Activated B cell treated with CpG ODN at 0.5 μM for 24 hours (primary cell): ENCODE measurements at regions not wholly inside any gene's neighbourhood (a gene's known extent, or its start where the extent isn't known, plus 50 kb on each side); places are given as distances from the start of the nearest gene placed in this dataset.

Source experiments
- ATAC-seq: fragments of 200-7000 bp; cut with Tn5 transposase; one replicate; pipeline ENCODE4 v1.10.0; 2021; ENCODE audit warnings: low read depth, mild to moderate bottlenecking, moderate library complexity
- CTCF ChIA-PET: fragments of 350-600 bp; sonication (Branson Sonifier 250); formaldehyde crosslinking; loops from one replicate; lab custom pipeline; 2021; ENCODE audit warnings: antibody characterized with exemption; lab: Charles Lee
- POLR2A ChIA-PET: fragments of 350-600 bp; sonication (Branson Sonifier 250); formaldehyde crosslinking; loops from one replicate; lab custom pipeline; 2021; ENCODE audit warnings: antibody characterized with exemption; lab: Charles Lee
- DNase-seq: peaks from one replicate; pipeline ENCODE4 v3.0.0; 2022
- H3K27ac Mint-ChIP-seq: one replicate; pipeline ENCODE4 v1.8.0; 2020; ENCODE audit warnings: mixed read lengths
- H3K27me3 Mint-ChIP-seq: one replicate; pipeline ENCODE4 v1.8.0; 2021; ENCODE audit warnings: mixed read lengths
- H3K36me3 Mint-ChIP-seq: one replicate; pipeline ENCODE4 v1.8.0; 2021; ENCODE audit warnings: low read depth, mixed read lengths
- H3K4me1 Mint-ChIP-seq: one replicate; pipeline ENCODE4 v1.8.0; 2021; ENCODE audit warnings: mixed read lengths
- H3K4me3 Mint-ChIP-seq: one replicate; pipeline ENCODE4 v1.8.0; 2020; ENCODE audit warnings: mild to moderate bottlenecking, mixed read lengths
- H3K9me3 Mint-ChIP-seq: one replicate; pipeline ENCODE4 v1.8.0; 2020; ENCODE audit warnings: mixed read lengths
- intact Hi-C: fragments of 100-400 bp; cut with micrococcal nuclease; formaldehyde crosslinking; loops from one replicate; pipeline ENCODE4 v1.15.1; 2024
- TF ChIP-seq, protein P1 (sequence below): fragments of 200-600 bp; IDR thresholded peaks from one replicate; pipeline ENCODE4 v1.8.0; 2022; ENCODE audit warnings: antibody characterized with exemption, mild to moderate bottlenecking

DNA sequence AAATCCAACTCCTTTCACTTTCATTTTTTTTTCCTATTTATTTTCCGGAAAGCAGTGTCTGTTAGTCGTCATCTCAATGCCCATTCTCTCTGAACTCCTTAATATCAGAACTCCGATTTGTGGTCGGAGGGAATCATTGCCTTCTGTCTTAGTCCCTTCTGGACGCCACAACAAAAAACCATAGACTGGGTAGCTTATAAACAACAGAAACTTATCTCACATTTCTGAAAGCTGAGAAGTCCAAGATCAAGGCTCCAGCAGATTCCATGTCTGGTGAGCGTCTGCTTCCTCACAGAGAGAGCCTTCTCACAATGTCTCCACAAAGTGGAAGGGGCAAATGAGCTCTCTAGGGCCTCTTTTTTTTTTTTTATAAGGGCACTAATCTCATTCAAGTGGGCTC lies 296.6 kb upstream of the CDH11 start:
- CTCF ChIA-PET, result no interaction called here
- peaks cover 12% of the 10 kb centered on the region for H3K9me3 Mint-ChIP-seq
- POLR2A ChIA-PET, result no interaction called here

DNA sequence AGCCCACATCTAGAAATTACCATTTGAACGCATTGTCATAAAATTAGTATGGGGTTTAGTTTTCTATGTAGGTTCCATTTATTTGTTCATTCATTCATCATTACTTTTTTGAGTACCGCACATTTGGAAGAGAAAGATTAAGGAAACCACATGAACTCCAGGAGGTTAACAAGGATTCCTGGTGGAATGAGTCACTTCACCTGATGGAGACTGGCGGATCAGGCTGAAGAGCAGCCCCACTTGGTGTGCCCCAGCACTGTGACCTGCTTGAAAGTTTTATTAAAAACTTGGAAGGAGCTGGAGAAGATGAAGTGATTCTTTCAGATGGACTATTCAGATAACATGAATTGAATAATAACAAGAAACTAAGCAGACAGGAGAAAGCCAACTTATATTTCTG lies 293.6 kb upstream of the CDH11 start:
- Mint-ChIP-seq H3K27me3 (no peaks in the 10 kb centered on the region), H3K27ac (no peak overlapping the region), H3K9me3 (peaks cover 10% of the 10 kb centered on the region), H3K4me3 (no peak overlapping the region), H3K36me3 (no peaks in the 10 kb centered on the region), H3K4me1 (no peaks in the 10 kb centered on the region)
- ChIA-PET CTCF (no interaction called here), POLR2A (no interaction called here)
- intact Hi-C loops, result no loop called here
- TF ChIP-seq, protein P1, sequence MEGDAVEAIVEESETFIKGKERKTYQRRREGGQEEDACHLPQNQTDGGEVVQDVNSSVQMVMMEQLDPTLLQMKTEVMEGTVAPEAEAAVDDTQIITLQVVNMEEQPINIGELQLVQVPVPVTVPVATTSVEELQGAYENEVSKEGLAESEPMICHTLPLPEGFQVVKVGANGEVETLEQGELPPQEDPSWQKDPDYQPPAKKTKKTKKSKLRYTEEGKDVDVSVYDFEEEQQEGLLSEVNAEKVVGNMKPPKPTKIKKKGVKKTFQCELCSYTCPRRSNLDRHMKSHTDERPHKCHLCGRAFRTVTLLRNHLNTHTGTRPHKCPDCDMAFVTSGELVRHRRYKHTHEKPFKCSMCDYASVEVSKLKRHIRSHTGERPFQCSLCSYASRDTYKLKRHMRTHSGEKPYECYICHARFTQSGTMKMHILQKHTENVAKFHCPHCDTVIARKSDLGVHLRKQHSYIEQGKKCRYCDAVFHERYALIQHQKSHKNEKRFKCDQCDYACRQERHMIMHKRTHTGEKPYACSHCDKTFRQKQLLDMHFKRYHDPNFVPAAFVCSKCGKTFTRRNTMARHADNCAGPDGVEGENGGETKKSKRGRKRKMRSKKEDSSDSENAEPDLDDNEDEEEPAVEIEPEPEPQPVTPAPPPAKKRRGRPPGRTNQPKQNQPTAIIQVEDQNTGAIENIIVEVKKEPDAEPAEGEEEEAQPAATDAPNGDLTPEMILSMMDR, result no peak
- ATAC-seq (no peak), DNase-seq (no peak)

More for the DNA sequence above, 296.6 kb upstream of the CDH11 start:
- ATAC-seq (no peak), DNase-seq (no peak)
- Mint-ChIP-seq H3K4me1 (no peaks in the 10 kb centered on the region), H3K27ac (no peak overlapping the region), H3K4me3 (no peak overlapping the region), H3K36me3 (no peaks in the 10 kb centered on the region), H3K27me3 (no peaks in the 10 kb centered on the region)
- intact Hi-C loops, result no loop called here
- TF ChIP-seq, protein P1, result no peak

DNA sequence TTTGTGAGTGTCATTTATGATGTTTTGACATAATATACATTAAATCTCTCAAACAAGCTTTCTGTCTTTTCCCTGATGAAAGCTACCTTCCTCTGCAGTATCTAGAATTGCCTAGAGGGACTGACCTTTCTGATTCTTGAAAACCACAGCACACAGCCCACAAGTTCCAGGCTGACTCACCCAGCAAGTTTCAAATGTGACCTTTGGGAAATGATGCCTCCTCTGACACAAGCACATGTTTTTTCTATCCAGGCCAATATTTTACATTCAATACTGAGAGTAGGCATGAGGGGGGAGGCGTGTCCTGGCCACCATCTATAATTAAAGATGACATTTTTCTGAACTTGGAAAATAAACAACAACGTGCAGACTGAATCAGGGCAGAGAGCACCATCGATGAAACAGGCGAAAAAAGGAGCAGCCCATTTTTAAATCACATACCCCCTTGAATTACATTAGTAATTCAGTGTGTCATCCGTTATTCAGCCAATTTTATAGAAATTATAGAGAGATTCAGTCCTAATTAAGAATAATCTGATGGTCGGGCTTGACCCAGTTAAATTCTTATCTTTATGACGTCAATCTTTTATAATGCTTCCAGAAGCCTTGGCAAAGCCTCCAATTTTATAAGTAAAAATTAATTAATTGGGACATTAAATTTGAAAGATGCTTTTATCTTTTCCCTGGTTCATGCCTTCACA lies 292.6 kb upstream of the CDH11 start:
- Mint-ChIP-seq H3K27ac (no peak overlapping the region), H3K27me3 (no peaks in the 10 kb centered on the region), H3K9me3 (peaks cover 10% of the 10 kb centered on the region), H3K36me3 (no peaks in the 10 kb centered on the region), H3K4me3 (no peak overlapping the region), H3K4me1 (no peaks in the 10 kb centered on the region)
- TF ChIP-seq, protein P1, result no peak
- CTCF ChIA-PET, result no interaction called here
- ATAC-seq (no peak), DNase-seq (no peak)
- intact Hi-C loops, result no loop called here
- POLR2A ChIA-PET, result no interaction called here

DNA sequence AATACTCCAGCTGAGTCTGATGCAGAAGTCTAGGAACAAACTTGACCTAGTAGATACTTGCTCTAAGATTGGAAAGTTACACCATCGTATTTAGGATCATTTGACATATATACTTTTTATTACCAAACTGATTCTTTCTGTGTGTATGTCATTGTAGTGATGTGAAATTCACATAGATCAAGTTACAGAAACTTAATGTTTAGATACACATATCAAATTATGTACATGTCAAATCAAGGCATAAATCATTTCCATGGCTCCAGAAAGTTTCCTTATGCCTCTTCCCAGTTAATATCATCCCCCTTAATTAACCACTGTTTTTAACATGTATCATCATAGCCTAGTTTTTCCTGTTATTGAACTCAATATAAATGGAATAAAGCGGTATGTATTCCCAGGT lies 292.0 kb upstream of the CDH11 start:
- peaks cover 7% of the 10 kb centered on the region for H3K9me3 Mint-ChIP-seq
- H3K4me3 Mint-ChIP-seq, result no peak overlapping the region
- ChIA-PET POLR2A (no interaction called here), CTCF (no interaction called here)
- no peak overlapping the region for H3K27ac Mint-ChIP-seq
- DNase-seq, result no peak
- TF ChIP-seq, protein P1, result no peak
- no peaks in the 10 kb centered on the region for H3K4me1 Mint-ChIP-seq
- intact Hi-C loops, result no loop called here
- H3K36me3 Mint-ChIP-seq, result no peaks in the 10 kb centered on the region
- ATAC-seq, result no peak
- H3K27me3 Mint-ChIP-seq, result no peaks in the 10 kb centered on the region

DNA sequence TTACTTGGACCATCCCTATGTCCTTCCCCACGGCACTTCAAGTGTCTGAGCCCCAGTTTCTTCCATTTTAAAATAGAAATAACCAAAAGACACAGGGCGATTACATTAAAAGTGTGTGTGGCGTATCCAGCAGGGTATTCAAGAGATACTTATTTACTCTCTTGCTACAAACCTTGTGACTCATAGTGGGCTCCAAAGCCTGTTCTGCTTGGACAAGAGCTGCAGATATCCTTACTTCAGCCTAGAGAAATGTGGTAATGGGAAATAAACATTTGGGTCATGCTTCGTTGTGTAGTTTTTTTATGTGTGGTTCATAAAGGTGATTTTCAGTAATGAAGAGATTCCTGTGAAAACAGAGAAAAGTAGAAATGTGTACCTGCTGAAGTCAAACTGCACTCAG lies 288.9 kb upstream of the CDH11 start:
- H3K4me3 Mint-ChIP-seq, result no peak overlapping the region
- intact Hi-C loops, result no loop called here
- no peaks in the 10 kb centered on the region for H3K4me1 Mint-ChIP-seq
- CTCF ChIA-PET, result no interaction called here
- POLR2A ChIA-PET, result no interaction called here
- H3K27ac Mint-ChIP-seq, result no peak overlapping the region
- H3K9me3 Mint-ChIP-seq, result peaks cover 7% of the 10 kb centered on the region
- DNase-seq (no peak), ATAC-seq (no peak)
- TF ChIP-seq, protein P1, result no peak
- no peaks in the 10 kb centered on the region for H3K36me3 Mint-ChIP-seq
- no peaks in the 10 kb centered on the region for H3K27me3 Mint-ChIP-seq
